ENCODE measurements at regions not wholly inside any gene's neighbourhood (a gene's known extent, or its start where the extent isn't known, plus 50 kb on each side); places are given as distances from the start of the nearest gene placed in this dataset.

DNA sequence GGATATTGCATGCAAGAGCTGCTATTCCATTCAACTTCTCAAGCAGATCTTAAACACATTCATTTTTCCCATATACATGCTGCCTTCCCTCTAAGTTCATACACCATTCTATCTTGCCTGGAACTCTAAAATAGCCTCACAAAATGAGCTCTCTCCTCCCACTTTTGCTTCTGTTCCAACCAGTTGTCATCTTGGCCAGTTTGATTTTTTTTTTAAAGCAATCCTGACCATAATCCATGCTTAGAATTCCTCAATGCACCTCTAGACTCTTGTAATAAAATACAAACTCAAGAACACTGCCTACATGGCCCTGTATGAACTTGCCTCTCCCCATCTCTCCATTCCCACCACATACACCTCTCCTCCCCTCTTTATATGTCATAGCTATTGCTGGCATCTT lies 68.6 kb upstream of the NPHP3 start:
- Histone ChIP-seq H3K4me1 (replicated peaks in 1 of 2; ENCODE audit: control insufficient read depth in 2 of 2, insufficient read depth in 2 of 2, low read length in 2 of 2) (no peaks in the 10 kb centered on the region; a peak in 4 of 5 replicates), H3K27ac (ENCODE audit: extremely low read depth, low read depth, low read length) (no peak overlapping the region), H3K79me2 (ENCODE audit: control insufficient read depth, insufficient read depth, low read length) (no peaks in the 10 kb centered on the region), H3K9me1 (ENCODE audit: control insufficient read depth, insufficient read depth, low read length) (no peaks in the 10 kb centered on the region), H3K9me3 (replicated peaks; ENCODE audit: control insufficient read depth, insufficient read depth, low read depth, low read length) (no peaks in the 10 kb centered on the region), H3K4me2 (ENCODE audit: insufficient read depth, low read length) (no peak overlapping the region), H3K27me3 (ENCODE audit: control insufficient read depth in 2 of 2, insufficient read depth in 2 of 2, low read length in 2 of 2) (no peaks in the 10 kb centered on the region), H3K36me3 (ENCODE audit: control insufficient read depth, insufficient read depth, low read length) (no peaks in the 10 kb centered on the region), H3K9ac (ENCODE audit: insufficient read depth in 1 of 2, low read depth in 2 of 2, low read length in 2 of 2) (no peak overlapping the region), H2AFZ (ENCODE audit: low read depth, low read length) (no peak overlapping the region), H4K20me1 (replicated peaks; ENCODE audit: control insufficient read depth, insufficient read depth, low read length) (no peaks in the 10 kb centered on the region), H3K4me3 (no peak overlapping the region)
- ATAC-seq (no peak), FAIRE-seq (no peak), DNase-seq (ENCODE audit: extremely low read depth in 1 of 4, low spot score in 3 of 4) (no peak)
- no TSS peak for BruUV-seq (replicated peaks)
- intact Hi-C loops (cut with micrococcal nuclease): no loop called here
- TF ChIP-seq U2AF2 (optimal IDR thresholded peaks at IDR 0.05; ENCODE audit: low read depth, low read length) (no peak), FOXJ3 (CRISPR knock-in tag; IDR thresholded peaks at IDR 0.05) (no peak)
- ChIA-PET CTCF (ENCODE audit: low intra/inter-chr PET ratio) (no interaction called here), POLR2A (interaction anchor here (1.7 kb wide), 1 partner anchor 9 kb away, joined by 7 read pairs; no protein-coding TSS in a partner anchor)
- in situ Hi-C loops (cut with MboI): no loop called here

- no peaks in the 10 kb centered on the region for H3K27me3 ChIP-seq (ENCODE audit: control insufficient read depth in 2 of 2, insufficient read depth in 2 of 2, low read length in 2 of 2)
- ChIA-PET POLR2A (interaction anchor here (1.7 kb wide), 1 partner anchor 8 kb away, joined by 7 read pairs; no protein-coding TSS in a partner anchor), CTCF (ENCODE audit: low intra/inter-chr PET ratio) (no interaction called here)
- BruUV-seq (replicated peaks): no TSS peak
- H3K9me3 ChIP-seq (replicated peaks; ENCODE audit: control insufficient read depth, insufficient read depth, low read depth, low read length): no peaks in the 10 kb centered on the region
- no peak overlapping the region for H3K27ac ChIP-seq (ENCODE audit: extremely low read depth, low read depth, low read length)
- no peak for DNase-seq (ENCODE audit: extremely low read depth in 1 of 4, low spot score in 3 of 4)
- H3K36me3 ChIP-seq (ENCODE audit: control insufficient read depth, insufficient read depth, low read length): no peaks in the 10 kb centered on the region
- H3K79me2 ChIP-seq (ENCODE audit: control insufficient read depth, insufficient read depth, low read length): no peaks in the 10 kb centered on the region
- intact Hi-C loops (cut with micrococcal nuclease) (no loop called here), in situ Hi-C loops (cut with MboI) (no loop called here)
- no peaks in the 10 kb centered on the region for H4K20me1 ChIP-seq (replicated peaks; ENCODE audit: control insufficient read depth, insufficient read depth, low read length)
- no peak for ATAC-seq
- no peak for FAIRE-seq
- no peak overlapping the region for H2AFZ ChIP-seq (ENCODE audit: low read depth, low read length)
- H3K9ac ChIP-seq (ENCODE audit: insufficient read depth in 1 of 2, low read depth in 2 of 2, low read length in 2 of 2): no peak overlapping the region
- H3K4me3 ChIP-seq: no peak overlapping the region
- 50% methylated on average over 6 of the region's 6 CpGs for WGBS (ENCODE audit: insufficient coverage, low coverage, missing lambda C conversion rate)
- H3K4me1 ChIP-seq (replicated peaks in 1 of 2; ENCODE audit: control insufficient read depth in 2 of 2, insufficient read depth in 2 of 2, low read length in 2 of 2): no peaks in the 10 kb centered on the region; a peak in 4 of 5 replicates
- H3K4me2 ChIP-seq (ENCODE audit: insufficient read depth, low read length): no peak overlapping the region
- no peaks in the 10 kb centered on the region for H3K9me1 ChIP-seq (ENCODE audit: control insufficient read depth, insufficient read depth, low read length)
- TF ChIP-seq ATF4 (CRISPR knock-in tag; IDR thresholded peaks at IDR 0.05) (no peak), ZBTB12 (CRISPR knock-in tag; IDR thresholded peaks at IDR 0.05) (no peak), ZNF217 (CRISPR knock-in tag; IDR thresholded peaks at IDR 0.05) (no peak), TARDBP (IDR thresholded peaks at IDR 0.05) (no peak), HDAC6 (IDR thresholded peaks at IDR 0.05; ENCODE audit: low read depth, low read length) (no peak)
- TF ChIP-seq, protein P1, sequence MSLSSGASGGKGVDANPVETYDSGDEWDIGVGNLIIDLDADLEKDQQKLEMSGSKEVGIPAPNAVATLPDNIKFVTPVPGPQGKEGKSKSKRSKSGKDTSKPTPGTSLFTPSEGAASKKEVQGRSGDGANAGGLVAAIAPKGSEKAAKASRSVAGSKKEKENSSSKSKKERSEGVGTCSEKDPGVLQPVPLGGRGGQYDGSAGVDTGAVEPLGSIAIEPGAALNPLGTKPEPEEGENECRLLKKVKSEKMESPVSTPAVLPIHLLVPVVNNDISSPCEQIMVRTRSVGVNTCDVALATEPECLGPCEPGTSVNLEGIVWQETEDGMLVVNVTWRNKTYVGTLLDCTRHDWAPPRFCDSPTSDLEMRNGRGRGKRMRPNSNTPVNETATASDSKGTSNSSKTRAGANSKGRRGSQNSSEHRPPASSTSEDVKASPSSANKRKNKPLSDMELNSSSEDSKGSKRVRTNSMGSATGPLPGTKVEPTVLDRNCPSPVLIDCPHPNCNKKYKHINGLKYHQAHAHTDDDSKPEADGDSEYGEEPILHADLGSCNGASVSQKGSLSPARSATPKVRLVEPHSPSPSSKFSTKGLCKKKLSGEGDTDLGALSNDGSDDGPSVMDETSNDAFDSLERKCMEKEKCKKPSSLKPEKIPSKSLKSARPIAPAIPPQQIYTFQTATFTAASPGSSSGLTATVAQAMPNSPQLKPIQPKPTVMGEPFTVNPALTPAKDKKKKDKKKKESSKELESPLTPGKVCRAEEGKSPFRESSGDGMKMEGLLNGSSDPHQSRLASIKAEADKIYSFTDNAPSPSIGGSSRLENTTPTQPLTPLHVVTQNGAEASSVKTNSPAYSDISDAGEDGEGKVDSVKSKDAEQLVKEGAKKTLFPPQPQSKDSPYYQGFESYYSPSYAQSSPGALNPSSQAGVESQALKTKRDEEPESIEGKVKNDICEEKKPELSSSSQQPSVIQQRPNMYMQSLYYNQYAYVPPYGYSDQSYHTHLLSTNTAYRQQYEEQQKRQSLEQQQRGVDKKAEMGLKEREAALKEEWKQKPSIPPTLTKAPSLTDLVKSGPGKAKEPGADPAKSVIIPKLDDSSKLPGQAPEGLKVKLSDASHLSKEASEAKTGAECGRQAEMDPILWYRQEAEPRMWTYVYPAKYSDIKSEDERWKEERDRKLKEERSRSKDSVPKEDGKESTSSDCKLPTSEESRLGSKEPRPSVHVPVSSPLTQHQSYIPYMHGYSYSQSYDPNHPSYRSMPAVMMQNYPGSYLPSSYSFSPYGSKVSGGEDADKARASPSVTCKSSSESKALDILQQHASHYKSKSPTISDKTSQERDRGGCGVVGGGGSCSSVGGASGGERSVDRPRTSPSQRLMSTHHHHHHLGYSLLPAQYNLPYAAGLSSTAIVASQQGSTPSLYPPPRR (CRISPR knock-in tag; IDR thresholded peaks at IDR 0.05; ENCODE audit: borderline replicate concordance): no peak
These were observed 67.8 kb upstream of the NPHP3 start for GRCh38 chr3:132789959-132790358.
